ENCODE measurements at regions not wholly inside any gene's neighbourhood (a gene's known extent, or its start where the extent isn't known, plus 50 kb on each side); places are given as distances from the start of the nearest gene placed in this dataset.

GRCh38 chr13:73934215-73934641, 200.0 kb downstream of the KLF12 start:
- DNase-seq (ENCODE audit: low read depth) (peak; percentile 68), FAIRE-seq (no peak)
- Histone ChIP-seq H3K27me3 (ENCODE audit: control insufficient read depth, insufficient read depth, low read length) (no peaks in the 10 kb centered on the region), H3K4me3 (ENCODE audit: low read depth, low read length) (no peak overlapping the region), H3K36me3 (ENCODE audit: control insufficient read depth, insufficient read depth, low read length) (no peaks in the 10 kb centered on the region)
- TF ChIP-seq CTCF (IDR thresholded peaks at IDR 0.05; ENCODE audit: insufficient read depth, low read length, severe bottlenecking), result no peak

- H3K36me3 ChIP-seq (ENCODE audit: control insufficient read depth, insufficient read depth, low read length), result no peaks in the 10 kb centered on the region
- DNase-seq (ENCODE audit: low read depth) (no peak), FAIRE-seq (no peak)
- H3K27me3 ChIP-seq (ENCODE audit: control insufficient read depth, insufficient read depth, low read length), result no peaks in the 10 kb centered on the region
- TF ChIP-seq CTCF (IDR thresholded peaks at IDR 0.05; ENCODE audit: insufficient read depth, low read length, severe bottlenecking), result no peak
- H3K4me3 ChIP-seq (ENCODE audit: low read depth, low read length), result no peak overlapping the region
These were observed 200.4 kb downstream of the KLF12 start for GRCh38 chr13:73933795-73934194.

GRCh38 chr13:73932091-73932490, 202.1 kb downstream of the KLF12 start:
- TF ChIP-seq CTCF (IDR thresholded peaks at IDR 0.05; ENCODE audit: insufficient read depth, low read length, severe bottlenecking), result no peak
- no peaks in the 10 kb centered on the region for H3K27me3 ChIP-seq (ENCODE audit: control insufficient read depth, insufficient read depth, low read length)
- no peak overlapping the region for H3K4me3 ChIP-seq (ENCODE audit: low read depth, low read length)
- H3K36me3 ChIP-seq (ENCODE audit: control insufficient read depth, insufficient read depth, low read length), result no peaks in the 10 kb centered on the region
- no peak for FAIRE-seq
- DNase-seq (ENCODE audit: low read depth), result peak; percentile 46

- Histone ChIP-seq H3K27me3 (ENCODE audit: control insufficient read depth, insufficient read depth, low read length) (no peaks in the 10 kb centered on the region), H3K4me3 (ENCODE audit: low read depth, low read length) (no peak overlapping the region), H3K36me3 (ENCODE audit: control insufficient read depth, insufficient read depth, low read length) (no peaks in the 10 kb centered on the region)
- no peak for FAIRE-seq
- no peak for DNase-seq (ENCODE audit: low read depth)
- no peak for TF ChIP-seq CTCF (IDR thresholded peaks at IDR 0.05; ENCODE audit: insufficient read depth, low read length, severe bottlenecking)
These were observed 204.8 kb downstream of the KLF12 start for GRCh38 chr13:73929287-73929932.

- no peak overlapping the region for H3K4me3 ChIP-seq (ENCODE audit: low read depth, low read length)
- no peaks in the 10 kb centered on the region for H3K27me3 ChIP-seq (ENCODE audit: control insufficient read depth, insufficient read depth, low read length)
- H3K36me3 ChIP-seq (ENCODE audit: control insufficient read depth, insufficient read depth, low read length), result no peaks in the 10 kb centered on the region
- no peak for FAIRE-seq
- no peak for DNase-seq (ENCODE audit: low read depth)
- no peak for TF ChIP-seq CTCF (IDR thresholded peaks at IDR 0.05; ENCODE audit: insufficient read depth, low read length, severe bottlenecking)
These were observed 209.6 kb downstream of the KLF12 start for GRCh38 chr13:73924607-73925006.
